ENCODE measurements at regions not wholly inside any gene's neighbourhood (a gene's known extent, or its start where the extent isn't known, plus 50 kb on each side); places are given as distances from the start of the nearest gene placed in this dataset.

DNA sequence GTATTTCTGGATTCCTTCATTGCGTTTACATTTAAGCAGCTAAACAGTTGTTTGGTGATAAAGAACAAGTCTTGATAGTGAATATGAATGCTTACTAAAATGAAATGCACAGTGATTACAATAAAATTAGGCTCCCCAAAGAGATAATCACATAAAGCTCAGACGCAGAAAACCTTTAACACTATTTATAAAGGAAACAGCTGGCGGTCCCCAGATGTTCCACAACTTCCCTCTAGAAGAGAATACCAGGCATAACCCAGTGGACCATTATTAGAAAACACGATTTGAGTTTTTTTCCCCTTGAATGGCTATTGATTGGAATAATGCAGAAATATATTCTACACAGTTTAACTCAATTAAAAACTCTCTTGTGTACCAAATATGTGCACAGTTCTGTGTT lies 573.2 kb downstream of the DIPK2A start:
- intact Hi-C loops (cut with DNase I), result no loop called here
- Histone ChIP-seq H3K4me3 (no peak overlapping the region), H3K4me1 (replicated peaks) (no peaks in the 10 kb centered on the region), H3K27me3 (replicated peaks; ENCODE audit: insufficient read depth) (no peaks in the 10 kb centered on the region), H3K27ac (no peak overlapping the region), H3K36me3 (no peaks in the 10 kb centered on the region), H3K9me3 (no peaks in the 10 kb centered on the region)
- TF ChIP-seq POLR2A (IDR thresholded peaks at IDR 0.05) (no peak), POLR2AphosphoS5 (IDR thresholded peaks at IDR 0.05) (no peak)
- TF ChIP-seq, protein P1, sequence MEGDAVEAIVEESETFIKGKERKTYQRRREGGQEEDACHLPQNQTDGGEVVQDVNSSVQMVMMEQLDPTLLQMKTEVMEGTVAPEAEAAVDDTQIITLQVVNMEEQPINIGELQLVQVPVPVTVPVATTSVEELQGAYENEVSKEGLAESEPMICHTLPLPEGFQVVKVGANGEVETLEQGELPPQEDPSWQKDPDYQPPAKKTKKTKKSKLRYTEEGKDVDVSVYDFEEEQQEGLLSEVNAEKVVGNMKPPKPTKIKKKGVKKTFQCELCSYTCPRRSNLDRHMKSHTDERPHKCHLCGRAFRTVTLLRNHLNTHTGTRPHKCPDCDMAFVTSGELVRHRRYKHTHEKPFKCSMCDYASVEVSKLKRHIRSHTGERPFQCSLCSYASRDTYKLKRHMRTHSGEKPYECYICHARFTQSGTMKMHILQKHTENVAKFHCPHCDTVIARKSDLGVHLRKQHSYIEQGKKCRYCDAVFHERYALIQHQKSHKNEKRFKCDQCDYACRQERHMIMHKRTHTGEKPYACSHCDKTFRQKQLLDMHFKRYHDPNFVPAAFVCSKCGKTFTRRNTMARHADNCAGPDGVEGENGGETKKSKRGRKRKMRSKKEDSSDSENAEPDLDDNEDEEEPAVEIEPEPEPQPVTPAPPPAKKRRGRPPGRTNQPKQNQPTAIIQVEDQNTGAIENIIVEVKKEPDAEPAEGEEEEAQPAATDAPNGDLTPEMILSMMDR (IDR thresholded peaks at IDR 0.05), result no peak
- DNase-seq (ENCODE audit: low spot score), result no peak
- WGBS, result 77% methylated on average over 4 of the region's 4 CpGs

DNA sequence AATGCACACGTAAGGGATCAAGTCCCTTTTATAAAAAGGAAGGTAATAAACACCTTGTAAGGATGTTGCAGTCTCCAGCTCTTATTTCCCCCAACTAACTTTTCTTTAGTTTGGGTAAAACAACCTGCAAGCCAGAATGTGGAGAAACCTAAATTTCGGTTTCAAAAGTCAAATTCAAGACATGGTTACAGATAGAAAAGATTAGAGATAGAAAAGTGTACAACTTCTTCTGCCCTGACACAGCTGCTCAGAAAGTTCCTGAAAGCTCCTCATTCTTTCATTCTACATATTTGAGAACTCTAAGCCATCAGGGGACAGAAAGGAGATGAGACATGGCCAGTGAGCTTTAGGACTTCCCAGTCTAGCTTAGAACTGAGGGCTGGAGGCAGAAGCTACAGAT lies 574.9 kb downstream of the DIPK2A start:
- no peak for DNase-seq (ENCODE audit: low spot score)
- intact Hi-C loops (cut with DNase I), result no loop called here
- no peak overlapping the region for H3K27ac ChIP-seq
- H3K4me1 ChIP-seq (replicated peaks), result no peaks in the 10 kb centered on the region
- 88% methylated on average over 2 of the region's 2 CpGs for whole genome bisulfite sequencing
- H3K4me3 ChIP-seq, result no peak overlapping the region
- H3K36me3 ChIP-seq, result no peaks in the 10 kb centered on the region
- TF ChIP-seq POLR2AphosphoS5 (IDR thresholded peaks at IDR 0.05), result no peak
- TF ChIP-seq POLR2A (IDR thresholded peaks at IDR 0.05), result no peak
- TF ChIP-seq, protein P1 (IDR thresholded peaks at IDR 0.05), result no peak
- H3K27me3 ChIP-seq (replicated peaks; ENCODE audit: insufficient read depth), result no peaks in the 10 kb centered on the region
- no peaks in the 10 kb centered on the region for H3K9me3 ChIP-seq

DNA sequence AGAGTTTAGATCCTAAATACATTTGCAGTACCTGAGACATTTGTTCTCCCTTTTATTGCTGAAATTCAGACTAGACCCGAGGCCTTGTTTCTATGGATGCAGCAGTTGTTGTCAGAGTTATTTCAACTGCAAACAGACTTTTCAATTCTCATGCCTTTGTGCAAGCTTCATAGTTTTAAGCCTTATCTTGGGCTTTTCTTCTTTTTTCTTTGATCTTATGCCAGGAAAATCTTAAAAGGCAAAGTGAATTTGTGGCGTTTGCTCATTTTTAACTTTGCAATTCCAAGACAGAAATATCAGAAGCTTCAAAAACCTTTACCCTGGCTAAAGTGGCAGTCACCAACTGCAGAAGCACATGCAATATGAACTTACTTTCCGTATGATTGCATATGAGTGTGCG lies 576.7 kb downstream of the DIPK2A start:
- 61% methylated on average over 4 of the region's 4 CpGs for WGBS
- no peak overlapping the region for H3K27ac ChIP-seq
- H3K4me3 ChIP-seq, result no peak overlapping the region
- H3K9me3 ChIP-seq, result no peaks in the 10 kb centered on the region
- H3K27me3 ChIP-seq (replicated peaks; ENCODE audit: insufficient read depth), result no peaks in the 10 kb centered on the region
- intact Hi-C loops (cut with DNase I), result no loop called here
- DNase-seq (ENCODE audit: low spot score), result no peak
- no peaks in the 10 kb centered on the region for H3K4me1 ChIP-seq (replicated peaks)
- TF ChIP-seq POLR2AphosphoS5 (IDR thresholded peaks at IDR 0.05) (no peak), POLR2A (IDR thresholded peaks at IDR 0.05) (no peak)
- TF ChIP-seq, protein P1 (IDR thresholded peaks at IDR 0.05), result no peak
- no peaks in the 10 kb centered on the region for H3K36me3 ChIP-seq

DNA sequence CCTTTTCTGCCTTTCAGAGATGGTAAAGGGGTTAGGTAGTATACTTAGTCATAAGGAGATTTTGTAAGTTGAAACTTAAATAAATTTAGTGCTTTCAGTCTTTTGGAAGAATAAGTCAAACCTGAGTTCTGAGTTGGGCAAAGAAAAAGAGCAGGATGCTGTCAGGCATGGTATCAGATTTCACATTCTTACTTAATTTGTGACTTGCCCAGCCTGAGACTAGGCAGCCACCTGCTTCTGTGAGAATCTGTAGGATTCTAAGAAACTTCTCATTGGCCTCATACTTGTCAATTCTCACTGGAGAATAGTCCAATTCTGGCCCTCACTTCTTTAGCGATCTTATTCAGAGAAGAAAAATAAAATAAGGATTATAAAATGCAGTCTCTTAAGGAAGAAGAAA lies 577.5 kb downstream of the DIPK2A start:
- WGBS, result 78% methylated on average over 1 of the region's 1 CpG
- no peaks in the 10 kb centered on the region for H3K27me3 ChIP-seq (replicated peaks; ENCODE audit: insufficient read depth)
- no peaks in the 10 kb centered on the region for H3K4me1 ChIP-seq (replicated peaks)
- H3K4me3 ChIP-seq, result no peak overlapping the region
- DNase-seq (ENCODE audit: low spot score), result no peak
- TF ChIP-seq POLR2A (IDR thresholded peaks at IDR 0.05), result no peak
- TF ChIP-seq, protein P1 (IDR thresholded peaks at IDR 0.05), result no peak
- TF ChIP-seq POLR2AphosphoS5 (IDR thresholded peaks at IDR 0.05), result no peak
- H3K27ac ChIP-seq, result no peak overlapping the region
- intact Hi-C loops (cut with DNase I), result no loop called here
- no peaks in the 10 kb centered on the region for H3K9me3 ChIP-seq
- H3K36me3 ChIP-seq, result no peaks in the 10 kb centered on the region

DNA sequence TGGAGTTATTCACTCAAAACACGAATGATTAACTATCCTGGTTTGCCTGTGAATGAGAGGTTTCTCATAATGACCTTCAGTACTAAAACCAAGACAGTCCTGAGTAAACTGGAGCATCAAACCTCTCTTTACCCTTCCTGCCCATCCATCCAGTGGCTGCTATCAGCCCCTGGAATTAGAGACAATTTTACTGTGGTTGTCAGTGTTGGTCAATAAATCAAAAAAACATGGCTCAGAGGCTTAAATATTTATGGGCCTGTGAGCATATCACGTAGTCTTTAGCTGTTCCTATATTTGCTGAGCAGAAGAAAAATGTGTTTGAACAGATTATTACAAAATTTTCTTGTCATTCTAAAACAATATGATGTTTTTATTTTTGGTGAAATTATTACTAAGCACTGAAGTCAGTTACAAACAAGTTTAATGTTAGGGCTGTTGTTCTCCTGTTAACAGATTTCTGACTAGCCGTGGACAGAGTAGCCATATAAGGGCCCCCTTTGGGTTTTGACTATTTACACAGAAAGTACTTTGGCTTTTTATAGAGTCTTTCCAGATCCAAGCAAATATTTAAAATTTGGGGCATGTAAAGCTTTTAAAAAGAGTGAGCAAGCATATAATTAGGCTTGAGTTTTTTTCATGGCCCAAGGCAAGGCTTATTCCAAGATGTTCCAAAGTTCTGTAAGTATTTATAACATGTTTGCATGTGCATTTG lies 580.9 kb downstream of the DIPK2A start:
- Histone ChIP-seq H3K9me3 (no peaks in the 10 kb centered on the region), H3K27ac (no peak overlapping the region), H3K27me3 (replicated peaks; ENCODE audit: insufficient read depth) (no peaks in the 10 kb centered on the region), H3K4me3 (no peak overlapping the region), H3K4me1 (replicated peaks) (no peaks in the 10 kb centered on the region), H3K36me3 (no peaks in the 10 kb centered on the region)
- WGBS, result 62% methylated on average over 3 of the region's 3 CpGs
- TF ChIP-seq, protein P1 (IDR thresholded peaks at IDR 0.05), result no peak
- TF ChIP-seq POLR2A (IDR thresholded peaks at IDR 0.05) (no peak), POLR2AphosphoS5 (IDR thresholded peaks at IDR 0.05) (no peak)
- intact Hi-C loops (cut with DNase I), result no loop called here
- DNase-seq (ENCODE audit: low spot score), result no peak
